ENCODE measurements at regions not wholly inside any gene's neighbourhood (a gene's known extent, or its start where the extent isn't known, plus 50 kb on each side); places are given as distances from the start of the nearest gene placed in this dataset.

GRCh38 chr2:193693758-193694157, 1499.0 kb upstream of the TMEFF2 start:
- no peak overlapping the region for H2AFZ ChIP-seq (ENCODE audit: low read length)
- no peaks in the 10 kb centered on the region for H3K79me2 ChIP-seq (ENCODE audit: insufficient read depth, low read length)
- ChIA-PET CTCF (ENCODE audit: low intra/inter-chr PET ratio, low total read pairs) (no interaction called here), POLR2A (no interaction called here)
- no peaks in the 10 kb centered on the region for H3K27me3 ChIP-seq (ENCODE audit: control insufficient read depth in 1 of 2, insufficient read depth in 2 of 2, low read length in 2 of 2)
- no peaks in the 10 kb centered on the region for H3K9me3 ChIP-seq (ENCODE audit: low read length)
- intact Hi-C loops (cut with micrococcal nuclease; ENCODE audit: unreplicated experiment): no loop called here
- no peak overlapping the region for H3K4me3 ChIP-seq (replicated peaks in 1 of 3; ENCODE audit: insufficient read depth in 1 of 3, low read depth in 2 of 3, low read length in 3 of 3)
- 3% methylated on average over 3 of the region's 3 CpGs for WGBS (ENCODE audit: low lambda C conversion rate)
- H4K20me1 ChIP-seq (ENCODE audit: insufficient read depth, low read length): no peaks in the 10 kb centered on the region
- DNase-seq (ENCODE audit: low spot score) (no peak), FAIRE-seq (no peak), ATAC-seq (no peak)
- H3K4me2 ChIP-seq (ENCODE audit: low read depth, low read length): no peak overlapping the region
- no peaks in the 10 kb centered on the region for H3K36me3 ChIP-seq (replicated peaks in 1 of 2; ENCODE audit: control insufficient read depth in 1 of 2, insufficient read depth in 2 of 2, low read length in 2 of 2)
- H3K27ac ChIP-seq (ENCODE audit: extremely low read length, insufficient read depth, low read length): no peak overlapping the region
- in situ Hi-C loops (cut with HindIII; ENCODE audit: extremely low pct_ligation_motif_present, low pct_unique_long_range_greater_than_20kb): loop anchor here (5.0 to 10.0 kb wide), 2 partner anchors 269 to 1621 kb away; no protein-coding TSS in a partner anchor
- no peak overlapping the region for H3K9ac ChIP-seq (ENCODE audit: insufficient read depth, low read depth, low read length)
- H3K4me1 ChIP-seq (ENCODE audit: insufficient read depth, low read length): no peaks in the 10 kb centered on the region
- no TSS peak for BruUV-seq (replicated peaks)
- TF ChIP-seq ZNF281 (CRISPR knock-in tag; IDR thresholded peaks at IDR 0.05; ENCODE audit: borderline replicate concordance): no peak
- no peak for TF ChIP-seq MBNL3 (CRISPR knock-in tag; conservative IDR thresholded peaks at IDR 0.05)
- TF ChIP-seq NAIF1 (CRISPR knock-in tag; IDR thresholded peaks at IDR 0.05; ENCODE audit: borderline replicate concordance): no peak
- TF ChIP-seq ZNF563 (CRISPR knock-in tag; IDR thresholded peaks at IDR 0.05): no peak
- no peak for TF ChIP-seq ZNF770 (CRISPR knock-in tag; IDR thresholded peaks at IDR 0.05)
- no peak for TF ChIP-seq SNAI1 (CRISPR knock-in tag; IDR thresholded peaks at IDR 0.05; ENCODE audit: borderline replicate concordance)
- TF ChIP-seq HOXD1 (CRISPR knock-in tag; IDR thresholded peaks at IDR 0.05): no peak
- TF ChIP-seq BCL6 (CRISPR knock-in tag; IDR thresholded peaks at IDR 0.05): no peak
- no peak for TF ChIP-seq ZBTB8A (CRISPR knock-in tag; IDR thresholded peaks at IDR 0.05; ENCODE audit: borderline replicate concordance, low read depth)
- no peak for TF ChIP-seq IKZF1 (IDR thresholded peaks at IDR 0.05)
- no peak for TF ChIP-seq ARID5B (CRISPR knock-in tag; IDR thresholded peaks at IDR 0.05)
- TF ChIP-seq U2AF2 (IDR thresholded peaks at IDR 0.05; ENCODE audit: low read depth, low read length): no peak
- TF ChIP-seq RBFOX2 (IDR thresholded peaks at IDR 0.05; ENCODE audit: low read depth, low read length): no peak
- no peak for TF ChIP-seq ZNF33A (CRISPR knock-in tag; IDR thresholded peaks at IDR 0.05; ENCODE audit: borderline replicate concordance)
